HEK293T (cell line): ENCODE measurements at regions not wholly inside any gene's neighbourhood (a gene's known extent, or its start where the extent isn't known, plus 50 kb on each side); places are given as distances from the start of the nearest gene placed in this dataset.
"Not testable (repeated sequence)": the region's sequence is repeated elsewhere in the genome, so short reads cannot be mapped to it uniquely, and the experiment has no call there.

Source experiments
- CTCF ChIA-PET: fragments of 350-600 bp; formaldehyde crosslinking; extraction: SDS; loops from one replicate; lab custom pipeline; 2021; ENCODE audit warnings: antibody characterized with exemption, inconsistent platforms; lab: Yijun Ruan, JAX
- POLR2A ChIA-PET: fragments of 350-600 bp; formaldehyde crosslinking; extraction: SDS; loops from one replicate; lab custom pipeline; 2020; ENCODE audit warnings: antibody characterized with exemption, inconsistent platforms; lab: Yijun Ruan, JAX
- DNase-seq: peaks from one replicate; pipeline ENCODE4 v3.0.0; 2012; ENCODE audit warnings: mixed read lengths; ENCODE audit errors: extremely low spot score
- ARNT ChIP-seq: fragments of 450-650 bp; IDR thresholded peaks from 2 replicates; pipeline ENCODE4 v1.6.1; 2017; ENCODE audit warnings: mild to moderate bottlenecking
- BHLHE40 ChIP-seq: fragments of 450-650 bp; IDR thresholded peaks from 2 replicates; pipeline ENCODE4 v1.6.1; 2016; ENCODE audit warnings: mild to moderate bottlenecking, moderate library complexity, borderline replicate concordance
- CTBP1 ChIP-seq: fragments of 450-650 bp; IDR thresholded peaks from 2 replicates; pipeline ENCODE4 v1.6.1; 2016; ENCODE audit warnings: borderline replicate concordance
- ELF4 ChIP-seq: fragments of 450-650 bp; IDR thresholded peaks from 2 replicates; pipeline ENCODE4 v1.6.1; 2017; ENCODE audit warnings: antibody characterized with exemption
- FOXA1 ChIP-seq: fragments of 450-650 bp; IDR thresholded peaks from 2 replicates; pipeline ENCODE4 v1.6.1; 2016; ENCODE audit warnings: mild to moderate bottlenecking
- FOXK2 ChIP-seq: fragments of 450-650 bp; IDR thresholded peaks from 2 replicates; pipeline ENCODE4 v1.6.1; 2016; ENCODE audit warnings: mild to moderate bottlenecking
- FOXM1 ChIP-seq: fragments of 450-650 bp; IDR thresholded peaks from 2 replicates; pipeline ENCODE4 v1.6.1; 2017; ENCODE audit warnings: mild to moderate bottlenecking, borderline replicate concordance
- HDGF ChIP-seq: fragments of 450-650 bp; IDR thresholded peaks from 2 replicates; pipeline ENCODE4 v1.6.1; 2017; ENCODE audit warnings: antibody characterized with exemption, borderline replicate concordance
- L3MBTL2 ChIP-seq: fragments of 450-650 bp; conservative IDR thresholded peaks from 2 replicates; pipeline ENCODE4 v1.6.1; 2016; ENCODE audit warnings: mild to moderate bottlenecking
- LEF1 ChIP-seq: fragments of 450-650 bp; IDR thresholded peaks from 2 replicates; pipeline ENCODE4 v1.6.1; 2017; ENCODE audit warnings: mild to moderate bottlenecking, borderline replicate concordance
- NFRKB ChIP-seq: fragments of 450-650 bp; IDR thresholded peaks from 2 replicates; pipeline ENCODE4 v1.6.1; 2016; ENCODE audit warnings: mild to moderate bottlenecking, moderate library complexity
- PKNOX1 ChIP-seq: fragments of 450-650 bp; IDR thresholded peaks from 2 replicates; pipeline ENCODE4 v1.6.1; 2016
- SP1 ChIP-seq: fragments of 450-650 bp; IDR thresholded peaks from 2 replicates; pipeline ENCODE4 v1.6.1; 2017
- SUZ12 ChIP-seq: fragments of 450-650 bp; IDR thresholded peaks from 2 replicates; pipeline ENCODE4 v1.6.1; 2016; ENCODE audit warnings: mild to moderate bottlenecking
- TARDBP ChIP-seq: fragments of 450-650 bp; IDR thresholded peaks from 2 replicates; pipeline ENCODE4 v1.6.1; 2016
- ZNF384 ChIP-seq: fragments of 450-650 bp; IDR thresholded peaks from 2 replicates; pipeline ENCODE4 v1.6.1; 2016

GRCh38 chr2:192515937-192516336, 321.2 kb upstream of the TMEFF2 start:
- POLR2A ChIA-PET: no interaction called here

GRCh38 chr2:192513575-192513974, 318.8 kb upstream of the TMEFF2 start:
- ChIA-PET CTCF (no interaction called here), POLR2A (no interaction called here)
- DNase-seq: no peak
- TF ChIP-seq LEF1 (no peak), CTBP1 (no peak), PKNOX1 (no peak), TARDBP (no peak), ARNT (no peak), BHLHE40 (no peak), NFRKB (no peak), FOXK2 (no peak), L3MBTL2 (no peak), SP1 (no peak), SUZ12 (no peak), HDGF (no peak), ZNF384 (no peak), ELF4 (no peak)

More at GRCh38 chr2:192515937-192516336, 321.2 kb upstream of the TMEFF2 start:
- no peak for DNase-seq
- CTCF ChIA-PET: no interaction called here
- no peak for TF ChIP-seq SP1
- no peak for TF ChIP-seq L3MBTL2
- TF ChIP-seq FOXM1: no peak
- no peak for TF ChIP-seq BHLHE40
- TF ChIP-seq SUZ12: no peak
- TF ChIP-seq ZNF384: no peak
- TF ChIP-seq PKNOX1: no peak
- TF ChIP-seq NFRKB: no peak
- TF ChIP-seq HDGF: no peak

- CTCF ChIA-PET, DNase-seq: not testable (repeated sequence)
Measured at GRCh38 chr2:192507836-192508450, 313.2 kb upstream of the TMEFF2 start.

GRCh38 chr2:192500550-192501200, 305.9 kb upstream of the TMEFF2 start:
- CTCF ChIA-PET: interaction anchor here (0.6 kb wide), 1 partner anchor 444 kb away, joined by 3 read pairs; no protein-coding TSS in a partner anchor
- TF ChIP-seq LEF1: no peak
- no peak for TF ChIP-seq FOXA1
- TF ChIP-seq L3MBTL2: no peak
- TF ChIP-seq HDGF: no peak
- no peak for TF ChIP-seq ELF4
- TF ChIP-seq ARNT: no peak
- TF ChIP-seq FOXK2: no peak
- TF ChIP-seq CTBP1: no peak
- no peak for TF ChIP-seq TARDBP
- TF ChIP-seq PKNOX1: no peak
- TF ChIP-seq BHLHE40: no peak
- no peak for TF ChIP-seq SP1
- no peak for TF ChIP-seq NFRKB
- POLR2A ChIA-PET: no interaction called here
- DNase-seq: no peak

More at GRCh38 chr2:192507836-192508450, 313.2 kb upstream of the TMEFF2 start:
- POLR2A ChIA-PET: not testable (repeated sequence)

- DNase-seq: no peak
- TF ChIP-seq ARNT (no peak), LEF1 (no peak), TARDBP (no peak), FOXM1 (no peak), BHLHE40 (no peak), CTBP1 (no peak), SP1 (no peak), PKNOX1 (no peak), FOXA1 (no peak), SUZ12 (no peak), ELF4 (no peak), FOXK2 (no peak), HDGF (no peak), L3MBTL2 (no peak), NFRKB (no peak), ZNF384 (no peak)
- CTCF ChIA-PET: no interaction called here
Measured at GRCh38 chr2:192499476-192499875, 304.7 kb upstream of the TMEFF2 start.

GRCh38 chr2:192498747-192499146, 304.0 kb upstream of the TMEFF2 start:
- CTCF ChIA-PET: no interaction called here
- POLR2A ChIA-PET: no interaction called here
- DNase-seq: no peak
- no peak for TF ChIP-seq TARDBP
- TF ChIP-seq ZNF384: no peak
- TF ChIP-seq LEF1: no peak
- no peak for TF ChIP-seq L3MBTL2
- no peak for TF ChIP-seq ARNT
- TF ChIP-seq FOXK2: no peak

More at GRCh38 chr2:192499476-192499875, 304.7 kb upstream of the TMEFF2 start:
- POLR2A ChIA-PET: no interaction called here

- CTCF ChIA-PET, POLR2A ChIA-PET, DNase-seq: not testable (repeated sequence)
Measured at GRCh38 chr2:192488158-192488557, 293.4 kb upstream of the TMEFF2 start.
